Cardiac fibroblast (primary cell): ENCODE measurements at regions not wholly inside any gene's neighbourhood (a gene's known extent, or its start where the extent isn't known, plus 50 kb on each side); places are given as distances from the start of the nearest gene placed in this dataset.

Source experiments
- DNase-seq, 2 donors: peaks; one replicate each; pipeline versions ENCODE4 v3.0.0 to v3.0.0-alpha.2; 2010; ENCODE audit warnings: low read depth in 2 of 2
- H3K4me3 ChIP-seq, 2 donors: replicated peaks in 1 of 2; 1 replicate in 1 of 2; 2 replicates in 1 of 2; pipeline ENCODE4 v1.5.1; 2011; ENCODE audit warnings: low read depth in 2 of 2, low read length in 2 of 2, mild to moderate bottlenecking in 2 of 2, moderate library complexity in 1 of 2
- CTCF ChIP-seq: IDR thresholded peaks from one replicate; pipeline ENCODE4 v1.5.1; 2011; ENCODE audit warnings: low read depth, mild to moderate bottlenecking, low read length, inconsistent platforms

GRCh38 chr20:6892724-6893123 is 125.2 kb downstream of the BMP2 start:
- no peak for TF ChIP-seq CTCF
- H3K4me3 ChIP-seq = no peak overlapping the region
- DNase-seq = no peak

- no peak overlapping the region for H3K4me3 ChIP-seq
- DNase-seq = no peak
- no peak for TF ChIP-seq CTCF
Measured at GRCh38 chr20:6898928-6899327, 131.4 kb downstream of the BMP2 start.

- H3K4me3 ChIP-seq = no peak overlapping the region
- no peak for TF ChIP-seq CTCF
- DNase-seq = no peak
Measured at GRCh38 chr20:6906871-6907270, 139.4 kb downstream of the BMP2 start.

- no peak for TF ChIP-seq CTCF
- no peak overlapping the region for H3K4me3 ChIP-seq
- DNase-seq = no peak
Measured at GRCh38 chr20:6908673-6909072, 141.2 kb downstream of the BMP2 start.

GRCh38 chr20:6909608-6910007 is 142.1 kb downstream of the BMP2 start:
- no peak for TF ChIP-seq CTCF

GRCh38 chr20:6914986-6915385 is 147.5 kb downstream of the BMP2 start:
- no peak overlapping the region for H3K4me3 ChIP-seq
- DNase-seq = no peak
- TF ChIP-seq CTCF = no peak

More at GRCh38 chr20:6909608-6910007, 142.1 kb downstream of the BMP2 start:
- H3K4me3 ChIP-seq = no peak overlapping the region
- no peak for DNase-seq

GRCh38 chr20:6916938-6917337 is 149.5 kb downstream of the BMP2 start:
- DNase-seq = no peak
- no peak for TF ChIP-seq CTCF
- H3K4me3 ChIP-seq = no peak overlapping the region
